IMR-90 (cell line): ENCODE measurements at regions not wholly inside any gene's neighbourhood (a gene's known extent, or its start where the extent isn't known, plus 50 kb on each side); places are given as distances from the start of the nearest gene placed in this dataset.

Experiments used
- ATAC-seq: fragments of 200-7000 bp; cut with Tn5 transposase; 2 replicates; pipeline ENCODE4 v1.9.1; 2020; ENCODE audit warnings: low read depth, mild to moderate bottlenecking, moderate library complexity
- BruUV-seq: library from RNA; stranded (reverse); fragments of 400-500 nt; replicated peaks from 2 replicates; lab custom pipeline; 2021; lab: Mats Ljungman, UMichigan
- CTCF ChIA-PET: fragments of 300-600 bp; formaldehyde crosslinking; extraction: SDS; loops from one replicate; lab custom pipeline; 2021; ENCODE audit warnings: antibody characterized with exemption; lab: Yijun Ruan, JAX
- POLR2A ChIA-PET: fragments of 300-600 bp; sonication (Branson Sonifier 250); formaldehyde crosslinking; loops from one replicate; lab custom pipeline; 2022; ENCODE audit warnings: antibody characterized with exemption; ENCODE audit not compliant: unreplicated experiment; lab: Charles Lee
- DNase-seq: peaks from one replicate; pipeline ENCODE4 v3.0.0; 2013
- H2AFZ ChIP-seq: replicated peaks from 2 replicates; pipeline ENCODE3; 2013; ENCODE audit warnings: low read length, mild to moderate bottlenecking; ENCODE audit not compliant: poor library complexity
- H2AK5ac ChIP-seq: 2 replicates; pipeline ENCODE4 v1.6.1; 2013; ENCODE audit warnings: low read depth, low read length, inconsistent platforms
- H2AK9ac ChIP-seq: replicated peaks from 2 replicates; pipeline ENCODE3; 2013; ENCODE audit warnings: mild to moderate bottlenecking, low read depth, low read length, moderate library complexity; ENCODE audit not compliant: poor library complexity
- H2BK120ac ChIP-seq: 2 replicates; pipeline ENCODE4 v1.6.1; 2013; ENCODE audit warnings: low read depth, low read length, inconsistent platforms
- H2BK15ac ChIP-seq: 3 replicates; pipeline ENCODE4 v1.6.1; 2013; ENCODE audit warnings: low read depth, low read length, inconsistent platforms
- H2BK20ac ChIP-seq: 2 replicates; pipeline ENCODE4 v1.6.1; 2013; ENCODE audit warnings: low read depth, mild to moderate bottlenecking, inconsistent platforms, low read length, moderate library complexity
- H2BK5ac ChIP-seq: 2 replicates; pipeline ENCODE4 v1.6.1; 2013; ENCODE audit warnings: mild to moderate bottlenecking, low read depth, low read length, inconsistent platforms; ENCODE audit not compliant: poor library complexity, severe bottlenecking
- H3K14ac ChIP-seq: replicated peaks from 2 replicates; pipeline ENCODE4 v1.6.1; 2013; ENCODE audit warnings: low read depth, low read length, inconsistent platforms
- H3K18ac ChIP-seq: 2 replicates; pipeline ENCODE4 v1.6.1; 2013; ENCODE audit warnings: low read depth, low read length, control low read depth
- H3K23ac ChIP-seq: 2 replicates; pipeline ENCODE4 v1.6.1; 2013; ENCODE audit warnings: low read depth, low read length, inconsistent platforms
- H3K27ac ChIP-seq: 2 replicates; pipeline ENCODE4 v1.5.1; 2013; ENCODE audit warnings: mild to moderate bottlenecking, control low read depth, low read length; ENCODE audit not compliant: insufficient read depth
- H3K27me3 ChIP-seq: 2 replicates; pipeline ENCODE4 v1.6.1; 2013; ENCODE audit warnings: low read length; ENCODE audit not compliant: control insufficient read depth, insufficient read depth
- H3K36me3 ChIP-seq: 2 replicates; pipeline ENCODE4 v1.6.1; 2013; ENCODE audit warnings: low read length, mixed read lengths; ENCODE audit not compliant: control insufficient read depth, insufficient read depth
- H3K4ac ChIP-seq: 2 replicates; pipeline ENCODE4 v1.6.1; 2013; ENCODE audit warnings: low read depth, low read length, inconsistent platforms
- H3K4me1 ChIP-seq: 2 replicates; pipeline ENCODE4 v1.6.1; 2013; ENCODE audit warnings: low read length, mixed read lengths; ENCODE audit not compliant: control insufficient read depth, insufficient read depth
- H3K4me2 ChIP-seq: 2 replicates; pipeline ENCODE4 v1.6.1; 2013; ENCODE audit warnings: low read depth, mild to moderate bottlenecking, control low read depth, low read length, moderate library complexity
- H3K4me3 ChIP-seq: 2 replicates; pipeline ENCODE4 v1.5.1; 2013; ENCODE audit warnings: low read depth, mild to moderate bottlenecking, control low read depth, low read length, moderate library complexity; ENCODE audit not compliant: insufficient read depth
- H3K56ac ChIP-seq: 2 replicates; pipeline ENCODE4 v1.6.1; 2013; ENCODE audit warnings: low read length, inconsistent platforms; ENCODE audit not compliant: insufficient read depth; ENCODE audit errors: extremely low read depth
- H3K79me1 ChIP-seq, 2 experiments: 2 replicates each; pipeline ENCODE4 v1.6.1; 2013; ENCODE audit warnings: low read length in 2 of 2, inconsistent platforms in 1 of 2, low read depth in 1 of 2
- H3K9ac ChIP-seq: 2 replicates; pipeline ENCODE4 v1.6.1; 2013; ENCODE audit warnings: low read depth, low read length, control low read depth
- H3K9me1 ChIP-seq: 2 replicates; pipeline ENCODE4 v1.6.1; 2013; ENCODE audit warnings: low read length, inconsistent platforms; ENCODE audit not compliant: insufficient read depth
- H3K9me3 ChIP-seq: 2 replicates; pipeline ENCODE4 v1.6.1; 2013; ENCODE audit warnings: low read length; ENCODE audit not compliant: control insufficient read depth, insufficient read depth
- H4K20me1 ChIP-seq: 2 replicates; pipeline ENCODE4 v1.6.1; 2013; ENCODE audit warnings: low read length, inconsistent platforms; ENCODE audit not compliant: insufficient read depth
- H4K5ac ChIP-seq: 2 replicates; pipeline ENCODE4 v1.6.1; 2013; ENCODE audit warnings: mild to moderate bottlenecking, low read depth, low read length, control low read depth
- H4K8ac ChIP-seq, 2 experiments: 2 replicates each; pipeline ENCODE4 v1.6.1; 2013; ENCODE audit warnings: low read depth in 2 of 2, low read length in 2 of 2, control low read depth in 1 of 2, inconsistent platforms in 1 of 2
- H4K91ac ChIP-seq: 2 replicates; pipeline ENCODE4 v1.6.1; 2013; ENCODE audit warnings: low read depth, low read length, inconsistent platforms; ENCODE audit not compliant: insufficient read depth
- BHLHE40 ChIP-seq: fragments of 150-350 bp; IDR thresholded peaks from 2 replicates; pipeline ENCODE4 v1.6.1; 2016; ENCODE audit warnings: mild to moderate bottlenecking, low read depth, low read length
- CEBPB ChIP-seq: IDR thresholded peaks from 2 replicates; pipeline ENCODE4 v1.6.1; 2012; ENCODE audit warnings: low read depth, low read length, improper control_type of control experiment
- CHD1 ChIP-seq: IDR thresholded peaks from 2 replicates; pipeline ENCODE4 v1.6.1; 2012; ENCODE audit warnings: low read depth, low read length, improper control_type of control experiment
- CTCF ChIP-seq: conservative IDR thresholded peaks from 2 replicates; pipeline ENCODE4 v1.5.1; 2012; ENCODE audit warnings: mild to moderate bottlenecking, low read depth, low read length, improper control_type of control experiment
- ELK1 ChIP-seq: fragments of 150-350 bp; IDR thresholded peaks from 2 replicates; pipeline ENCODE4 v1.6.1; 2016; ENCODE audit warnings: low read depth, mild to moderate bottlenecking, low read length, moderate library complexity, borderline replicate concordance
- FOS ChIP-seq: fragments of 150-350 bp; IDR thresholded peaks from 2 replicates; pipeline ENCODE4 v1.6.1; 2016; ENCODE audit warnings: low read depth, low read length
- MAFK ChIP-seq: IDR thresholded peaks from 2 replicates; pipeline ENCODE4 v1.6.1; 2012; ENCODE audit warnings: low read depth, low read length, improper control_type of control experiment
- MAZ ChIP-seq: IDR thresholded peaks from 2 replicates; pipeline ENCODE4 v1.6.1; 2012; ENCODE audit warnings: low read depth, mild to moderate bottlenecking, low read length, improper control_type of control experiment, moderate library complexity, borderline replicate concordance
- MXI1 ChIP-seq: IDR thresholded peaks from 2 replicates; pipeline ENCODE4 v1.6.1; 2012; ENCODE audit warnings: low read depth, mild to moderate bottlenecking, low read length, moderate library complexity, borderline replicate concordance
- NFE2L2 ChIP-seq: fragments of 150-350 bp; IDR thresholded peaks from 2 replicates; pipeline ENCODE4 v1.6.1; 2016; ENCODE audit warnings: low read depth, mild to moderate bottlenecking, low read length
- POLR2A ChIP-seq: IDR thresholded peaks from 2 replicates; pipeline ENCODE4 v1.6.1; 2012; ENCODE audit warnings: mild to moderate bottlenecking, low read depth, low read length
- RAD21 ChIP-seq: IDR thresholded peaks from 2 replicates; pipeline ENCODE4 v1.6.1; 2012; ENCODE audit warnings: low read length, improper control_type of control experiment
- RCOR1 ChIP-seq: IDR thresholded peaks from 2 replicates; pipeline ENCODE4 v1.6.1; 2012; ENCODE audit warnings: mild to moderate bottlenecking, low read length, improper control_type of control experiment; ENCODE audit not compliant: insufficient replicate concordance
- RFX5 ChIP-seq: IDR thresholded peaks from 2 replicates; pipeline ENCODE4 v1.8.0; 2012; ENCODE audit warnings: low read depth, mild to moderate bottlenecking, low read length, moderate library complexity
- SMC3 ChIP-seq: fragments of 150-350 bp; IDR thresholded peaks from 2 replicates; pipeline ENCODE4 v1.6.1; 2016; ENCODE audit warnings: low read depth, mild to moderate bottlenecking, antibody characterized with exemption, low read length, moderate library complexity
- USF2 ChIP-seq: fragments of 150-350 bp; IDR thresholded peaks from 2 replicates; pipeline ENCODE4 v1.6.1; 2017; ENCODE audit warnings: mild to moderate bottlenecking, antibody characterized with exemption, low read length, low read depth
- WGBS, 2 experiments: methylation state at CpG; one replicate each; pipeline versions ENCODE4 v1.1.5 to v1.1.7; 2013; ENCODE audit warnings: missing lambda C conversion rate in 2 of 2; ENCODE audit not compliant: insufficient read length in 1 of 2; ENCODE audit errors: extremely low coverage in 2 of 2; 5-methylcytosine and 5-hydroxymethylcytosine counted together
- dilution Hi-C: fragments of 300-500 bp; cut with HindIII; formaldehyde crosslinking; loops from one replicate; pipeline ENCODE4 v1.14.3; 2018; ENCODE audit warnings: low sequenced_read_pairs; ENCODE audit not compliant: unreplicated experiment
- in situ Hi-C: fragments of 300-500 bp; cut with MboI; formaldehyde crosslinking; loops from 3 replicates; pipeline ENCODE4 v1.14.3; 2019; ENCODE audit warnings: low sequenced_read_pairs, inconsistent platforms, mixed read lengths
- intact Hi-C: fragments of 100-400 bp; cut with micrococcal nuclease; formaldehyde crosslinking; loops from 2 replicates; pipeline ENCODE4 v1.10.0; 2022

DNA sequence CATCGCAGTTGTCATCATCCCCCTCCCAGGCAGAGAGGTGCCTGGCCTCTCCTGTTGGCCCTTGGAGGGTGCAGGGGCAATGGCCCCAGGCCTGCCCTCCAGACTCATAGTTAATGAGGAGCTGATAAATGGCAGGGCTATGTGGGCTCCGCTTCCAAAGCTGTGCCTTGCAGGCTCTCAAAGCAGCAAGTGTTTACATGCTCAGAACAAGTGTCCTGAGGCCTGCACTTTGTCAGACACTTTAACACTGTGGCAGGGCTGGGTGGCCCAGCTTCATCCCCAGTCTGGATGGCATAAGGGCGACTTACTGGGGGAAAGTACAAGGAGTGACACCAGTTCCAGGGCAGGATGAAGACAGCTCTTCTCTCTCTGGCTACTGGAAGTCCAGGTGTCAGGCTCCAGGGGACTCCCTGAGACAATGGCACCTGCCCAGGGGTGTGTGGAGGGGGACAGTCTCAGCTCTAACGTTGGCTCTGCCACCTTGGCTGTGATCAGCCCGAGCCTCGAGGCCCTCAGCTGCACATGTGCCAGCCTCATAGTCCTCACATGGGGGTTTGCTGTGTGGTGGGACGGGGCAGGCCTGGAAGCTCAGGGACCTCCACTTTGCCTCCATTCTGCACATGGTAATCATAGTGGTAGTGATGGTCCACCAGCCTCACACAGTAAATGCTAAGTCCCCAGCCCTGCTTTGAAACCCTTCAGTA is 153.4 kb downstream of the BARX1 start:
- no peak overlapping the region for H3K27ac ChIP-seq
- 11% methylated on average over 3 of the region's 7 CpGs; no CpG with 5 or more reads in 1 of the 2 experiments for WGBS, 2 experiments
- CTCF ChIA-PET = no interaction called here

More for the DNA sequence above, 153.4 kb downstream of the BARX1 start:
- intact Hi-C loops (no loop called here), dilution Hi-C loops (no loop called here), in situ Hi-C loops (no loop called here)
- Histone ChIP-seq H3K4me3 (no peak overlapping the region), H2BK5ac (no peak overlapping the region), H3K4me1 (no peaks in the 10 kb centered on the region), H3K9me1 (no peaks in the 10 kb centered on the region), H4K8ac (no peak overlapping the region), H2BK15ac (no peak overlapping the region), H3K18ac (no peak overlapping the region), H3K4ac (no peak overlapping the region), H3K23ac (no peak overlapping the region), H2AK9ac (no peak overlapping the region), H2BK20ac (no peak overlapping the region), H2AK5ac (no peak overlapping the region), H4K20me1 (no peaks in the 10 kb centered on the region), H3K4me2 (no peak overlapping the region), H2AFZ (no peak overlapping the region), H3K14ac (no peak overlapping the region), H3K9ac (no peak overlapping the region), H4K5ac (no peak overlapping the region), H3K27me3 (no peaks in the 10 kb centered on the region), H3K79me1 (no peaks in the 10 kb centered on the region), H3K9me3 (no peaks in the 10 kb centered on the region), H3K56ac (no peak overlapping the region), H2BK120ac (no peak overlapping the region), H4K91ac (no peak overlapping the region), H3K36me3 (no peaks in the 10 kb centered on the region)
- DNase-seq = no peak
- TF ChIP-seq CEBPB (no peak), RFX5 (no peak), SMC3 (no peak), RCOR1 (no peak), FOS (no peak), USF2 (no peak), CHD1 (no peak), CTCF (no peak), MXI1 (no peak), MAFK (no peak), ELK1 (no peak), POLR2A (no peak), MAZ (no peak), RAD21 (no peak), BHLHE40 (no peak), NFE2L2 (no peak)
- POLR2A ChIA-PET = no interaction called here
- no peak for ATAC-seq
- BruUV-seq = no TSS peak
